ENCODE measurements at regions not wholly inside any gene's neighbourhood (a gene's known extent, or its start where the extent isn't known, plus 50 kb on each side); places are given as distances from the start of the nearest gene placed in this dataset.
A peak's percentile ranks its signal among the peaks of the same experiment; 100 is the strongest.
"Not testable (repeated sequence)": the region's sequence is repeated elsewhere in the genome, so short reads cannot be mapped to it uniquely, and the experiment has no call there.

DNA sequence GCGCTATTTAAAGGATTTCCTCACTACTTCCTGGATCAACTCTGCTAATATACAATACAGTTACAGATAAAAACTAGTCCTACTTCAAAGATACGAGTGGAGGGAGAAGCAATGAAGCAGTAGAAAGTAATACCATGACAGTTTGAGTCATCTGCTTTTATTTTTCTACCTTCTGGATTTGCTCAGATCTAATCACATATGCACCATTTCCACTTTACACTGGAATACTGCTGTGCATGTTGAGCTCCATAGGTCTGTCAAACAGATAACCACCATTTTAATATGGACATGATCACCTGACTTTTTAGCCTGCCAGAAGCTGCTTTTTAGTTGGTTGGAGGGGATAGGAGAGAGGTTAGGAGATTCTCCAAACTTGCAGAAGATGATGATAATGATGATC lies 92.5 kb downstream of the MMUT start:
- DNase-seq, result no peak

DNA sequence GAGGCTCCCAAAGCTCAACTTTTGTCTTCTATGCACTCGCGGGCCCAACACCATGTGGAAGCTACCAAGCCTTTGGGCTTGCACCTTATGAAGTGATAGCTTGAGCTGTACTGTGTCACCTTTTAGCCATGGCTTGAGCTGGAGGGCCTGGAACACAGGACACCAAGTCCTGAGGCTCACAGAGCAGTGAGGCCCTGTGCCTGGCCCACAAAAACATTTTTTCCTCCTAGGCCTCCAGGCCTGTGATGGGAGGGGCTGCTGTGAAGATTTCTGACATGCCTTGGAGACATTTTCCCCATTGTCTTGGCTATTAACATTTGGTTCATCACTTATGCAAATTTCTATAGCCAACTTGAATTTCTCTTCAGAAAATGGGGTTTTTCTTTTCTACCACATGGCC lies 96.5 kb downstream of the MMUT start:
- DNase-seq, result no peak

DNA sequence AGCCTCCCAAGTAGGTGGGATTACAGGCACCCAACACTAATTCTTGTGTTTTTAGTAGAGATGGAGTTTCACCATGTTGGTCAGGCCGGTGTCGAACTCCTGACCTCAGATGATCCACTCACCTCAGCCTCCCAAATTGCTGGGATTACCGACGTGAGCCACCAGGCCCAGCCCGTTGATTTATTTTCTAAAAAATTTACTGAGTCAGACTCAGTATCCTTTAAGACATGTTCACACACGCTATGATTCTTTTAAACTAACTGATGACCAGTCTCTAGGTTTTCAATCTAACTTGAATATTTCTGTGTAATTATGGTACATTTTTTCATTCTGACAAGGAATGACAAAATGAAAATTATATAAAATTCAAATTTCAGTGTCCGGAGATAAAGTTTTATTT lies 114.5 kb downstream of the MMUT start:
- no peak for DNase-seq

- peak; percentile 37 to 54 for DNase-seq
These were observed 120.6 kb downstream of the MMUT start for GRCh38 chr6:49342410-49342809.

DNA sequence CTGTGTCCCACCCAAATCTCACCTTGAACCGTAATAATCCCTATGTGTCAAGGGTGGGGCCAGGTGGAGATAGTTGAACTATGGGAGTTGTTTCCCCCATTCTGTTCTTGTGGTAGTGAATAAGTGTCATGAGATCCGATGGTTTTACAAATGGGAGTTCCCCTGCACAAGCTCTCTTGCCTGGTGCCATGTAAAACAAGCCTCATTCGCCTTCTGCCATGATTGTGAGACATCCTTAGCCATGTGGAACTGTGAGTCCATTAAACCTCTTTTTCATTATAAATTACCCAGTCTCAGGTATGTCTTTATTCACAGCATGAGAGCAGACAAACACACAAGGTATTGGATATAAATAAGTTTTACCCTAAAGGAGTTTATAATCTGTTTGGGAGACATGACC lies 121.2 kb downstream of the MMUT start:
- DNase-seq, result no peak

GRCh38 chr6:49339096-49339495 lies 124.0 kb downstream of the MMUT start:
- DNase-seq, result no peak

DNA sequence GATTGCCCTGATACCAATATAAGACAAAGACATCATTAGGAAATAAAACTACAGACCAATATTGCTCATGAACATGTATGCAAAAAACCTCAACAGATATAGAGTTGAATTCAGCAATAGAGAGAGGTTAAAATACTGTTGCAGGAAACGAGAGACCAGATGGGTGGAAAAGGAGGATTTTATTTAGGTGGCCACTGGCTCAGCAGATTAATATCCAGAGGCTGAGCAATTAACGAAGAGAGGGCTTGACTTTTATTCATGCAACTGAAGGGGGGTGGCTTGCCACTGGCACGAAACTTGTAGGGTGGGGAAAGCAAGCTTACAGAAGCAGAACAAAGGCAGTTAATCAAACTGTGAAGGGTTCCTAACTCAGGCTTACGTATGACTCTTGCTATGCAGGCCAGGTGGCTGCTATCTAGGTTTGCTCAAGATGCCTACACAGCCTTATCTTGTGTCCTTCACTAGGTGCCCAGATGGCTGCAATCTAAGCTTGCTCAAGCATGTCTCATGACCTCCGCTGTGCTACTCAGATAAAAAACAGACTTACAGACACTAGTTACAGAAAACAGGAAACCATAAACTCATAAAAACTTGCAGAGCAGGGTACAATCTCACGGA lies 126.4 kb downstream of the MMUT start:
- DNase-seq, result no peak

- no peak for DNase-seq
These were observed 129.5 kb downstream of the MMUT start for GRCh38 chr6:49333345-49334125.

- no peak for DNase-seq
These were observed 130.3 kb downstream of the MMUT start for GRCh38 chr6:49332781-49333180.

- no peak for DNase-seq
These were observed 133.9 kb downstream of the MMUT start for GRCh38 chr6:49329186-49329585.

DNA sequence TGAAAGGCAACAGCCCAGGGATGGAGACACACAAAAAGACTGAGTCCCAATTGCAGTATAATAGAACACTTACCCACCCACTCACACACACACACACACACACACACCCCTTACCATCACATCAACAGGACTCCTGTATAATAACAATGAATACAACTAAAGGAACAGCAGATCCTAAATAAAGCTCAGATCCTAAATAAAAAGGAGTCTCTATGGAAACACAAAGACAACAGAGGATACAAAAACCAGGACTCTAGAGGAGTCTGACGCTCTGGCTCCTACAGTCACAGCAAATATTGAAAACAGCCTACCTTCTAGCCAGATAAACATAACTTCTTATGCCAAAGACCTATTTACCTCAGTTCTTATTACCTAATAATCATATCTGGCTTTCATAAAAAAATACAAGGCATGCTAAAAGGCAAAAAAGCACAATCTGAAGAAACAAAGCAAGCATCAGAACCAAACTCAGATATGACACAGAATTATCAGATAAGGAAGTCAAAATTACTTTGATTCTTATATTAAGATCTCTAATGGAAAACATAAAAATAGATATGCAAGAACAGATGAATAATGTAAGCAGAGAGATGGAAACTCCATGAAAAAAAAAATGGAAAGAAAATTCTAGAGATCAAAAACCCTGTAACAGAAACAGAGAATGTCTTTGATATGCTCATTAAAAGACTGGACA lies 134.9 kb downstream of the MMUT start:
- DNase-seq, result no peak

GRCh38 chr6:49327571-49327970 lies 135.5 kb downstream of the MMUT start:
- no peak for DNase-seq

DNA sequence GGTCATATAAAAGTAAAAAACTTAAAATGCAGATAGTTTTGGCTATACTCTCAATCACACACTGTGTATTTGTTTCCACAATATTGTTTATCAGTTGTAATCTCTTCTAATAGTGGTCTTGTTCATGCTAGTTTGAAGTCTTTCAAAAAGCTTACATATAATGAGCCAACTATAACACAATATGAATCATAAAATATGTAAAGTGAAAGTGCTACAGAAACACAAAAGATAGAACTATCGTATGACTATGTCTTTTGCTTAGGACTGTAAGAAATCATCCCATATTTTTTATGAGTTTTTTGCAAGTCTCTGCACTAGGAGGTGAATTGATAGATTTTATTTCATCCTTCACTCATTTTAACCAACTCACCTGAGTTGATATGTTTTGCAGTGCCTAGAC lies 136.0 kb downstream of the MMUT start:
- DNase-seq, result no peak

- DNase-seq, result no peak
These were observed 136.7 kb downstream of the MMUT start for GRCh38 chr6:49326347-49326746.

GRCh38 chr6:49325891-49326290 lies 137.2 kb downstream of the MMUT start:
- no peak for DNase-seq

DNA sequence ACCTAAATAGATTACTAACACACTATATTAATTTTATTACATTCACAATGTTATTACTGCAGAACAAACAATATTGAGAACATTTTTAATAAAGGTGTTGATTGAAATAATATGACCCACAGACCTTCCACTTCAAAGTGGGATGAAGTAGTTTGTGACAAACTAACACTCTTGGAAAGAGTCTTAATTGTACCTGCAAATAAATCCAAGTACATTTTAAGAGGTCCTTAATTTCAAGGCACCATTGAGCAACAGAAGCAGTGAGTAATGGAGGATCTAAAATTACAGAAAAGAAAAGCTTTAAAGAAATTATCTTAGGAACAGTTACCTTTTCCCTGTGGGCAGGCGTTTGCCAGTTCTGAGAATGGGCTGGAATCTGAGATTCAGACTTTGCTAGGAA lies 140.2 kb downstream of the MMUT start:
- DNase-seq, result no peak

DNA sequence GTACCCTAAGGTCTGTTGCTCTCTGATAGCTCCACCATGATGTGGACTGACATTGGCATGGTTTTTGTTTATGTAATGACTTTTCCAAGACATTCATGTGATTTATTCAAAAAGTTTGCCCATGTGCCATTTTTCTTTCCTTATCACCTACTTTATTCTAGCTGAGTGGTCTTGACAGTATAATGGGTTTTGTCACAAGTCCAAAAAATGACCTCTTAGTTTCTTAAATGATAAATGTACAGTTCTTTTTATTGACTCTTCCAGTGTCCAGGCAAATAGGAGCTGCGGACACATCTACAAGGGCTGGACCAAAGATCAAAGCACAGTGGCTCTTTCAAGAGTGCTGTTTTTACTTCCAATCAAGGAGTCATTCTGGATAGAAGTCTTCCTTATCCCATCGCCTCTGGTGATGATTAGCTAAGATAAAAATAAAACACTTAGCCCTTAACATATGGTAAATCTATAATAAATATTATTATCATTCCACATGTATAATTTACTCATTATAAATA lies 141.4 kb downstream of the MMUT start:
- DNase-seq, result no peak

- no peak for DNase-seq
These were observed 158.0 kb downstream of the MMUT start for GRCh38 chr6:49305010-49305409.

DNA sequence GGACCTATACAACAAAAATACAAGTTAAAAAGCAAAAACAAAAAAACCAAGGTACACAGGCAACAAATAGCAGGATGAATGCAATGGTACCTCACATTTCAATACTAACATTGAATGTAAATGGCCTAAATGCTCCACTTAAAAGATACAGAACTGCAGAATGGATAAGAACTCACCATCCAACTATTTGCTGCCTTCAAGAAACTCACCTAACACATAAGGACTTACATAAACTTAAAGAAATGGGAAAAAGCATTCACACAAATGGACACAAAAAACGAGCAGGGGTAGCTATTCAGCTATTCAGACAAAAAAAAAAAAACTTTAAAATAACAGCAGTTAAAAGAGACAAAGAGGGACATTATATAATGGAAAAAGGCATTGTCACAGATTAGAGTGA lies 158.7 kb downstream of the MMUT start:
- DNase-seq, result not testable (repeated sequence)

DNA sequence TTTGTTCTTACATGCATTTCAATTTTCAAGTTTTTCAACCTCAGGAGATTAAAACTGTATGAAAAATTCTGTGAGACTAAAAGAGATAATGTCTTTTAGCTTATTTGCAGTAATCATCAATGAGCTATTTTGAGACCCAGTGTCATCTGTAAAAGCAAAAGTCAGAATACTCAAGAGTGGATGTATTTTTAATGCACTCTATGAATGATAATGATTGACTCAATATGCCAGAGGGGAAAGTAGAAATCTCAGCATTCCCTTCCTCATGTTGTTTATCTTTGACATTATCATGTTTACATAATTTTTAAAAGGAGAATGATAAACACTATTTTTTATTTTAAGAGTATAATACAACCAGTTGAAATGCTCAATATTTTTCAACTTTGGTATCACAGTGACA lies 162.1 kb downstream of the MMUT start:
- no peak for DNase-seq

DNA sequence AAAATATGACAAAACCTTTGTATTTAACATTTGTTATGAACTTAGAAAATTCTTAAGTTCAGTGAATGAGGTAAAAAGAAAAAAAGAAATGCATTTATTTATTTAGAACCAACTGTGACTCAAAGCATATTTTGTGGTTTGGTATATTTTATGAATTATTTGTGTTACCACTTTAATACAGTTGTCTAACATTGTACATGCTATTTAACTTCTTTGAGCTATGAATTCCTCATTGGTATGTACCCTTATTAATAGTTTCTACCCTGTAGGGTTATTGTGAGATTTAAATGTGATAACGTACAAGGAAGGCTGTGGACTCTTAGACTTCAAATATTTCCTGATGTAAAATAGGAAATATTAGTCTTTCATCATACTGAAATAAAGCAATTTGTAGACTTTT lies 162.6 kb downstream of the MMUT start:
- no peak for DNase-seq

- no peak for DNase-seq
These were observed 163.8 kb downstream of the MMUT start for GRCh38 chr6:49299279-49299678.

GRCh38 chr6:49284180-49284579 lies 178.9 kb downstream of the MMUT start:
- peak; percentile 52 to 88 for DNase-seq
